GM18498 (cell line): ENCODE measurements at regions not wholly inside any gene's neighbourhood (a gene's known extent, or its start where the extent isn't known, plus 50 kb on each side); places are given as distances from the start of the nearest gene placed in this dataset.

Source experiments
- ATAC-seq: cut with Tn5 transposase; IDR thresholded peaks from one replicate; pipeline ENCODE4 v1.9.1; 2021; ENCODE audit warnings: mild to moderate bottlenecking, moderate library complexity; ENCODE audit not compliant: unreplicated experiment

- no peak for ATAC-seq
Measured at GRCh38 chr4:181593703-181594102, 649.5 kb upstream of the TENM3 start.

- no peak for ATAC-seq
Measured at GRCh38 chr4:181594188-181594587, 649.0 kb upstream of the TENM3 start.

- no peak for ATAC-seq
Measured at GRCh38 chr4:181595716-181596115, 647.5 kb upstream of the TENM3 start.

- ATAC-seq = no peak
Measured at GRCh38 chr4:181597766-181598165, 645.4 kb upstream of the TENM3 start.

- ATAC-seq = no peak
Measured at GRCh38 chr4:181599134-181599533, 644.1 kb upstream of the TENM3 start.

- no peak for ATAC-seq
Measured at GRCh38 chr4:181601103-181601502, 642.1 kb upstream of the TENM3 start.

GRCh38 chr4:181604546-181604945 is 638.7 kb upstream of the TENM3 start:
- no peak for ATAC-seq

- no peak for ATAC-seq
Measured at GRCh38 chr4:181606300-181606699, 636.9 kb upstream of the TENM3 start.

- ATAC-seq = no peak
Measured at GRCh38 chr4:181608181-181608580, 635.0 kb upstream of the TENM3 start.

- ATAC-seq = no peak
Measured at GRCh38 chr4:181611033-181611711, 632.0 kb upstream of the TENM3 start.

GRCh38 chr4:181611946-181612600 is 631.1 kb upstream of the TENM3 start:
- ATAC-seq = no peak

GRCh38 chr4:181613200-181613599 is 630.0 kb upstream of the TENM3 start:
- no peak for ATAC-seq

- ATAC-seq = no peak
Measured at GRCh38 chr4:181618038-181618618, 625.1 kb upstream of the TENM3 start.

GRCh38 chr4:181618896-181619295 is 624.3 kb upstream of the TENM3 start:
- ATAC-seq = no peak

- ATAC-seq = no peak
Measured at GRCh38 chr4:181619651-181620050, 623.6 kb upstream of the TENM3 start.

- ATAC-seq = no peak
Measured at GRCh38 chr4:181637186-181638105, 605.8 kb upstream of the TENM3 start.

- no peak for ATAC-seq
Measured at GRCh38 chr4:181643466-181643865, 599.7 kb upstream of the TENM3 start.

GRCh38 chr4:181645489-181645888 is 597.7 kb upstream of the TENM3 start:
- ATAC-seq = no peak

- ATAC-seq = no peak
Measured at GRCh38 chr4:181646864-181647263, 596.3 kb upstream of the TENM3 start.

GRCh38 chr4:181647396-181648147 is 595.6 kb upstream of the TENM3 start:
- ATAC-seq = no peak
